ENCODE measurements at regions not wholly inside any gene's neighbourhood (a gene's known extent, or its start where the extent isn't known, plus 50 kb on each side); places are given as distances from the start of the nearest gene placed in this dataset.

- H3K27me3 ChIP-seq (ENCODE audit: control insufficient read depth, insufficient read depth, low read length) = no peaks in the 10 kb centered on the region
- POLR2A ChIA-PET = no interaction called here
- no TSS peak for BruUV-seq (replicated peaks)
- DNase-seq (ENCODE audit: low read depth, low spot score) (no peak), ATAC-seq (no peak)
- in situ Hi-C loops (cut with HindIII; ENCODE audit: low pct_unique_long_range_greater_than_20kb, low sequenced_read_pairs) = no loop called here
- no peaks in the 10 kb centered on the region for H3K4me1 ChIP-seq (ENCODE audit: control insufficient read depth, insufficient read depth, low read length)
- intact Hi-C loops (cut with micrococcal nuclease; ENCODE audit: unreplicated experiment) = no loop called here
- CTCF ChIA-PET = no interaction called here
- H3K4me3 ChIP-seq (ENCODE audit: low read depth in 2 of 2, low read length in 2 of 2) = no peak overlapping the region
- H3K9me3 ChIP-seq (ENCODE audit: control insufficient read depth, insufficient read depth, low read depth, low read length) = no peaks in the 10 kb centered on the region
- TF ChIP-seq REST (IDR thresholded peaks at IDR 0.05; ENCODE audit: insufficient read depth in 1 of 2, low read depth in 2 of 2, low read length in 1 of 2) (no peak), SIN3A (IDR thresholded peaks at IDR 0.05; ENCODE audit: borderline replicate concordance, insufficient read depth, low read depth, low read length) (no peak), CTCF (IDR thresholded peaks at IDR 0.05) (no peak), TCF7L2 (IDR thresholded peaks at IDR 0.05; ENCODE audit: low read depth, low read length) (no peak), POLR2AphosphoS5 (IDR thresholded peaks at IDR 0.05; ENCODE audit: low read depth, low read length) (no peak)
- H3K27ac ChIP-seq (ENCODE audit: low read length) = no peak overlapping the region
- H3K36me3 ChIP-seq (ENCODE audit: control insufficient read depth, insufficient read depth, low read length) = no peaks in the 10 kb centered on the region
Observed at GRCh38 chr18:61064911-61065310, 268.3 kb upstream of the CDH20 start.

- ChIA-PET POLR2A (no interaction called here), CTCF (no interaction called here)
- no TSS peak for BruUV-seq (replicated peaks)
- no peaks in the 10 kb centered on the region for H3K4me1 ChIP-seq (ENCODE audit: control insufficient read depth, insufficient read depth, low read length)
- TF ChIP-seq POLR2AphosphoS5 (IDR thresholded peaks at IDR 0.05; ENCODE audit: low read depth, low read length) = no peak
- TF ChIP-seq CTCF (IDR thresholded peaks at IDR 0.05) = no peak
- no peak for TF ChIP-seq SIN3A (IDR thresholded peaks at IDR 0.05; ENCODE audit: borderline replicate concordance, insufficient read depth, low read depth, low read length)
- no peak for TF ChIP-seq TCF7L2 (IDR thresholded peaks at IDR 0.05; ENCODE audit: low read depth, low read length)
- TF ChIP-seq REST (IDR thresholded peaks at IDR 0.05; ENCODE audit: insufficient read depth in 1 of 2, low read depth in 2 of 2, low read length in 1 of 2) = no peak
- H3K9me3 ChIP-seq (ENCODE audit: control insufficient read depth, insufficient read depth, low read depth, low read length) = no peaks in the 10 kb centered on the region
- DNase-seq (ENCODE audit: low read depth, low spot score) (no peak), ATAC-seq (no peak)
- no peaks in the 10 kb centered on the region for H3K27me3 ChIP-seq (ENCODE audit: control insufficient read depth, insufficient read depth, low read length)
- H3K27ac ChIP-seq (ENCODE audit: low read length) = no peak overlapping the region
- in situ Hi-C loops (cut with HindIII; ENCODE audit: low pct_unique_long_range_greater_than_20kb, low sequenced_read_pairs) (no loop called here), intact Hi-C loops (cut with micrococcal nuclease; ENCODE audit: unreplicated experiment) (no loop called here)
- no peak overlapping the region for H3K4me3 ChIP-seq (ENCODE audit: low read depth in 2 of 2, low read length in 2 of 2)
- no peaks in the 10 kb centered on the region for H3K36me3 ChIP-seq (ENCODE audit: control insufficient read depth, insufficient read depth, low read length)
Observed at GRCh38 chr18:61076986-61077385, 256.2 kb upstream of the CDH20 start.
